ENCODE measurements at regions not wholly inside any gene's neighbourhood (a gene's known extent, or its start where the extent isn't known, plus 50 kb on each side); places are given as distances from the start of the nearest gene placed in this dataset.

GRCh38 chr10:123463181-123463580 is 203.0 kb upstream of the GPR26 start:
- DNase-seq = no peak

GRCh38 chr10:123463698-123464097 is 202.5 kb upstream of the GPR26 start:
- no peak for DNase-seq

GRCh38 chr10:123464430-123465323 is 201.5 kb upstream of the GPR26 start:
- DNase-seq = no peak

- DNase-seq = no peak
Observed at GRCh38 chr10:123470336-123470921, 195.7 kb upstream of the GPR26 start.

GRCh38 chr10:123471811-123472210 is 194.3 kb upstream of the GPR26 start:
- DNase-seq = no peak

GRCh38 chr10:123472606-123473005 is 193.5 kb upstream of the GPR26 start:
- no peak for DNase-seq

GRCh38 chr10:123474700-123475099 is 191.5 kb upstream of the GPR26 start:
- no peak for DNase-seq

GRCh38 chr10:123475466-123475865 is 190.7 kb upstream of the GPR26 start:
- DNase-seq = no peak

GRCh38 chr10:123478116-123478515 is 188.0 kb upstream of the GPR26 start:
- no peak for DNase-seq

- no peak for DNase-seq
Observed at GRCh38 chr10:123479640-123480039, 186.5 kb upstream of the GPR26 start.

GRCh38 chr10:123480344-123480743 is 185.8 kb upstream of the GPR26 start:
- no peak for DNase-seq

- no peak for DNase-seq
Observed at GRCh38 chr10:123480845-123481244, 185.3 kb upstream of the GPR26 start.

- no peak for DNase-seq
Observed at GRCh38 chr10:123484722-123485121, 181.4 kb upstream of the GPR26 start.

GRCh38 chr10:123485341-123485960 is 180.7 kb upstream of the GPR26 start:
- no peak for DNase-seq

- no peak for DNase-seq
Observed at GRCh38 chr10:123488436-123488835, 177.7 kb upstream of the GPR26 start.

- DNase-seq = no peak
Observed at GRCh38 chr10:123491364-123491763, 174.8 kb upstream of the GPR26 start.

GRCh38 chr10:123492016-123492415 is 174.1 kb upstream of the GPR26 start:
- DNase-seq = no peak

GRCh38 chr10:123494301-123494808 is 171.8 kb upstream of the GPR26 start:
- DNase-seq = no peak

GRCh38 chr10:123496375-123496774 is 169.8 kb upstream of the GPR26 start:
- no peak for DNase-seq

GRCh38 chr10:123496996-123497660 is 169.0 kb upstream of the GPR26 start:
- no peak for DNase-seq

GRCh38 chr10:123500110-123500509 is 166.0 kb upstream of the GPR26 start:
- DNase-seq = no peak

GRCh38 chr10:123501148-123501547 is 165.0 kb upstream of the GPR26 start:
- DNase-seq = no peak

- DNase-seq = no peak
Observed at GRCh38 chr10:123502983-123503382, 163.2 kb upstream of the GPR26 start.

Measured in activated CD4-positive, CD25-positive, alpha-beta regulatory T cell treated with anti-CD3 and anti-CD28 coated beads, Interleukin-2, amount 50 U/mL, for 72 hours (primary cell).